EL (cell line): ENCODE measurements at regions not wholly inside any gene's neighbourhood (a gene's known extent, or its start where the extent isn't known, plus 50 kb on each side); places are given as distances from the start of the nearest gene placed in this dataset.
"Not testable (repeated sequence)": the region's sequence is repeated elsewhere in the genome, so short reads cannot be mapped to it uniquely, and the experiment has no call there.

Experiments used
- DNase-seq: peaks from one replicate; pipeline ENCODE4 v3.0.0-alpha.2; 2016

GRCh38 chr17:45651145-45651709, 132.9 kb upstream of the CRHR1 start:
- no peak for DNase-seq

DNA sequence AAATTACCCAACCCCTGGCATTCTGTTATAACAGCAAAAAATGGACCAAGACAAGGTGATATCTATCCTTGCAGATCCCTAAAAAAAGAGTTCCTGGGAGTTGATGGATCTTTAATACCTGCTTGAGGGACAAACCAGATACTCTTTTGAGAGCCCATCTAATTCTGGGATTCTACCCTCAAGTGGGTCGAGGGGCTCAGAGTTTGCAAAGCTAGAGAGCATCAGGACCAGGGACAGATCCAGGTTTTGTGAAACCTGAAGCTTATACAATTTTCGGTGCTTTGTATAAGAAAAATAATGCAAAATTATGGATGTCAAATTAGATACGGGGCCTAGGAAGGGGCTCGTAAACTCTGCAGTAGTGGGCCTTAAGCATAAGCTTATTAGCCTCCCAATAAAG, 130.5 kb upstream of the CRHR1 start:
- no peak for DNase-seq

DNA sequence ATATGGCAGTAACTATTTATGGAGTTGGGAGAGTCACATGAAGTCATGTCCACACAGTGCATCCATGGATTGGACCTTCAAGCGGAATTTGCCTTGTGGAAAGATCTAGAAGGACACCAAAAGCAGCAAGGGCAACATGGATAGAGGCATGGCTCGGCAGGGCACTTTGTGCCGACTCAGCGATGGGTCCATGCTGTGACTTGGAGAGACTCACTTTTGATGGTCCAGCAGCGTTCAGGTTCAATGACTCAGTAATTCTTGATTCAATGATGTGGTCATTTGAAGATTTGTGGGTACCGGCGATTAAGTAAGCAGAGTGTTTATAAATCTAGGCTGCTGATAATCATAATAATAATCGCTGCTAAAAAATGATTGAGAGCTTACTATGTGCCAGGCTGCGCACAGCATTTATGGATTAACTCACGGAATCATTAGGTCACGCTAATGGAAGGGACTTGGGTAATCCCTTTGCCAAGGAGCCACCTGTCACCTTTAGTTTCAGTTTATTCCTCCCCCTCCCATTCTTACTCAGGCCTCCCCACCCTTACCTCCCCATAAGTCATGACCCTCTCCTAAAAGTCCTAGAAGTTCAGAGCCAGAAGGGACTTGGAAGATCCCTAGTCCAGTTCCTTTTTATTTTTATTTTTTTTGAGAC, 127.5 kb upstream of the CRHR1 start:
- no peak for DNase-seq

DNA sequence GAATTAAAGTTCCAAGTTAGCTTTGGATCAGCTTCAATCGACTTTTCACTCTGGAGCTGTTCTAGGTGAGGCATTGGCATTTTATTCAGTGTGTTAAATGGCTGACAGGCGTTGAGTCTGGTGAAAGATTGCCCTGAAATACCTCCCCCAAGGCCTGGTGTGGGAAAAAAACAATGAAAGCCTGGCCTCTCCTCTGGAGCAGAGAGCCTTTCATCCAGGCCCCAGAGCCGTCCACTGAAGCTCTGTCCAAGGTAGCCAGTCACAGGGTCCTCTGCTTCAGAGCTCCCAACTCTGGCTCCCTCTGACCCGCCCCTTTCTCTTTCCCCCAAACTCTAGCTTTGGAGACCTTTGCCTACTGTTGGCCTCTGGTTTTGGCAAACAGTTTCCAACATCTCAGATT, 123.6 kb upstream of the CRHR1 start:
- no peak for DNase-seq

DNA sequence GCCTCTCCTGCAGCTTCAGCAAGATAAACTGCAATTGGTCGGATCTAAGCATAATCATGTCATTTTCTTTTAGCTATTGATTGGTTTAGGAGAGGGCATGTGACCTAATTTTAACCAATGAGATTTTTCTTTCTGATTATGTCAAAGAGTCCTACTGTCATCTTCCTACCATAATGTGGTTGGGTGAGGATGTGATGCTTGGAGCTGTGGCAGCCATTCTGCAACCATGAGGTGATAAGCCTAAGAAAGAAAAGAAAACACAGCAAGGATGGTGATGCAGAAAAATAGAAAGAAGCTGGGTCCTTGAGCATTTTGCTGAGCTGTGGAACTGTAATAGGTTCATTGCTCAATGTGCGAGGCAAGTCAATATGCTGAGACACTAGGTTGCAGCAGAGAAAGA, 121.7 kb upstream of the CRHR1 start:
- no peak for DNase-seq

DNA sequence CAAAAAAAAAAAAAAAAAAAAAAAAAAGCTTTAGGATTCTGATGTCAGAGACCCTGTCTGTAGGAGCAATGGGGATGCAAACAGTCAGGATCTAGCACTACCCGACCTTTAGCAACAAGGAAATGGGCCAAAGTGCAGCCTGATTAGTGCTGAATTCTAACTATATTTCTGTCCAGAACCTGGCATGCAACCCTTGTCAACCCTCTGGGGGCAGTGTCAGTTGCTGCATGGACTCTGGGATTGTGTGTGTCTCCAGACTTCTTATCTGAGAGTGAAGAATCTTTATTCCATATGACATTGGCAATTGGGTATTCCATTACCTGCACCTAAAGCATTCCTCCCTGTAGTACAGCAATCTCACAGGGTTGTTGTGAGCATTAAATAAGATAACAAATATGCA, 120.3 kb upstream of the CRHR1 start:
- DNase-seq = no peak

GRCh38 chr17:45664921-45665320, 119.2 kb upstream of the CRHR1 start:
- DNase-seq = no peak

- no peak for DNase-seq
Observed at GRCh38 chr17:45666046-45666600, 118.0 kb upstream of the CRHR1 start.

DNA sequence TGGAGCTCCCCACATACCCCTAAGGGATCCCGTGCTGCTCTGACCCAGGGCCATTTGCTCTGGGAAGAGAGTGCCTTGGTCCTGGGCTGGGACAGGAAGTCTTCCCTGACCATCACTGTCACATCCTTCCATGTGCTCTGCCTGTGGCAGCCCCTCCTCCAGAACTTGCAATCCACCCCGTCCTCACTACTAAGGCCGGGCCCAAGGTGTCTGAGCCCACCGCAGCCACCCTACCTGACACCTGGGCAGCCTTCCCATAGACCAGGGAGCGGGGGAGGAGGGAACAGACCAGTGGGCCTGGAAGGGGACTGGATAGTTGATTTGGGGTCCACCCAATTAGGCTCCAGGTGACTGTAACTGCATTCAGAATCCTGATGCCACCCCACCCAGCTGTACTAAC, 117.5 kb upstream of the CRHR1 start:
- no peak for DNase-seq

DNA sequence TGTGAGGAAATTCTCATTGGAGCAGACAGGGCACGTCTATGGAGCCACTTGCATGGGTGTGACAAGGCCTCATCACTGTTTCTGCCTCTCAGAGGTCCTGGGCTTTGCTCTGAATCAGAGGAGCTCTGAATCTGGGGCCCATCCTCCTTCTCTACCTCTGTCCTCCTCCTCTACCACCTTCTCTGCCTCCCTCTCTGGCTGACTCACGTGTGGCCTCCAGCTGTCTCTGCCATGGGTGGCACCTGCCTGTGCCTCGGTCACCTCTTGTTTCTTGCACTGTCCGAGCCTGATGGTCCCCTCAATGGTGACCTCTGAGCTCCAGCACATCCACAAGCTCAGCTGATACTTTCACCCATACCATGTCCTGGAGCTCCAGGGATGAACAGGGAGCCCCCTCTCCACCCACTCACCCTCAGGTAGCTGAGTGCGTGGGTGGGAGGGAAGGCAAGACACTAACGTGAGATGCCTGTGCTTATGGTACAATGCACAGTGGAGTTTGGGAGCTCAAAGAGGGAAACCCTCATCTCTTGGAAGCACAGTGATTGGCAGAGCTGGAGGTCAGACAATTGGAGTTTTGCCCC, 116.4 kb upstream of the CRHR1 start:
- DNase-seq = no peak

DNA sequence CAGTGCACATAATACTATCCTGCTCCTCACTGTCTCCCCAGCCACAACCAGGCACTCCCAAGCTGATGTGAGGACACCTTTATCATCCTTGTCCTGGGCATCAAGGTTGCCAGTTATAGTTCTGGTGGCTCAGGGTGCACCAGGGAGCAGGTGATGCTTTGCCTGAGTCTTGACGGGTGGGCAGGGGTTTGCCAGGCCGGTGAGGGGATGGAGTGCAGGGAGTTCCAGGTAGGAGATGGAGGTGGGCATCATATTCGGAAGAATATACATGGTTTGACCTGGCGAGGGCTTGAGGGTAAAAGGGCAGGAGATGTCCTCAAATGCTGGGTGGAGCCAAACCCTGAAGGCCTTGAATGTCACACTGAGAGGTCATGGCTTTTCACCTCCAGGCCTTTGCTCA, 115.8 kb upstream of the CRHR1 start:
- DNase-seq = no peak

- no peak for DNase-seq
Observed at GRCh38 chr17:45672301-45672700, 111.8 kb upstream of the CRHR1 start.

GRCh38 chr17:45672792-45673191, 111.3 kb upstream of the CRHR1 start:
- no peak for DNase-seq

DNA sequence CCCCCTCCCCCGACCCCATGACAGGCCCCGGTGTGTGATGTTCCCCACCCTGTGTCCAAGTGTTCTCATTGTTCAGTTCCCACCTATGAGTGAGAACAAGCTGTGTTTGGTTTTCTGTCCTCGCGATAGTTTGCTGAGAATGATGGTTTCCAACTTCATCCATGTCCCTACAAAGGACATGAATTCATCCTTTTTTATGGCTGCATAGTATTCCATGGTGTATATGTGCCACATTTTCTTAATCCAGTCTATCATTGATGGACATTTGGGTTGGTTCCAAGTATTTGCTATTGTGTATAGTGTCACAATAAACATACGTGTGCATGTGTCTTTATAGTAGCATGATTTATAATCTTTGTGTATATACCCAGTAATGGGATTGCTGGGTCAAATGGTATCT, 110.4 kb upstream of the CRHR1 start:
- DNase-seq = not testable (repeated sequence)

- DNase-seq = no peak
Observed at GRCh38 chr17:45675012-45675411, 109.1 kb upstream of the CRHR1 start.

- no peak for DNase-seq
Observed at GRCh38 chr17:45675892-45676291, 108.2 kb upstream of the CRHR1 start.

DNA sequence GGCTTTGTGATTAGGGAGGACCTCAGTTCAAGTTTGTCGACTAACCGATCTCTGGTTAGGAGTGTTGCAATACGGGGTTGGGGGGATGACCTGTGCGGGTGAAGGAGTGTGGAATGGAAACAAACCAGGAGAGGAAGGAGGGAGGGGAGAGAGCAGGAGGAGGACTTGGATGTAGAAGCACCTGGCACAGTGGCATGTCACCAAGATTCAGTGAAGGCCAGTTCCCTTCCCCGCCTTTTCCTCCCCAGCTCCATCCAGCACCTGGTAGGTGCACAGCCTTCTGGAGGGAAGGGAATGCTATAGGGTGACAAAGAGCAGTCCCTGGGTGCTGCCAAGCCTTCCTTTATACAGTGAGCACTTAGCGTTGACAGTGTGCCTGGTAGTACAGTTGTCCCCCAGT, 107.4 kb upstream of the CRHR1 start:
- no peak for DNase-seq

- DNase-seq = peak; percentile 17
Observed at GRCh38 chr17:45677770-45678169, 106.3 kb upstream of the CRHR1 start.

- no peak for DNase-seq
Observed at GRCh38 chr17:45679426-45679825, 104.7 kb upstream of the CRHR1 start.

DNA sequence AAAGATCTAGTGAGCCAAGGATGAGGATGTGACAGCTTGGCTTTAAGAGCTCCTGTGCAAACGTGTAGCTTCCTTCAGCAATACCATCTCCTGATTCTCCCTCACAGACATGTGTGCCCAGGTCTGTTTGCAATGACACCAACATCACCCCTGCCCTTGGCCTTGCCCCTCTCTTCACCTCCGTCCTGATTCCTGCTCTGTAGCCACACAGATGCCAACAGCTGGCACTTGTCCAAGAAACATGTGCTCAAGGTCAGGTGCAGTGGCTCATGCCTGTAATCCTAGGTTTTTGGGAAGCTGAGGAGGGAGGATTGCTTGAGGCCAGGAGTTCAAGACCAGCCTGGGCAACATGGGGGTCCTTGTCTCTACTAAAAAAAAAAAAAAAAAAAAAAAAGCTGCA, 103.8 kb upstream of the CRHR1 start:
- no peak for DNase-seq

- DNase-seq = no peak
Observed at GRCh38 chr17:45681706-45682105, 102.4 kb upstream of the CRHR1 start.

GRCh38 chr17:45686250-45686649, 97.9 kb upstream of the CRHR1 start:
- no peak for DNase-seq

- DNase-seq = no peak
Observed at GRCh38 chr17:45687594-45687993, 96.5 kb upstream of the CRHR1 start.

GRCh38 chr17:45688353-45688752, 95.8 kb upstream of the CRHR1 start:
- DNase-seq = no peak

DNA sequence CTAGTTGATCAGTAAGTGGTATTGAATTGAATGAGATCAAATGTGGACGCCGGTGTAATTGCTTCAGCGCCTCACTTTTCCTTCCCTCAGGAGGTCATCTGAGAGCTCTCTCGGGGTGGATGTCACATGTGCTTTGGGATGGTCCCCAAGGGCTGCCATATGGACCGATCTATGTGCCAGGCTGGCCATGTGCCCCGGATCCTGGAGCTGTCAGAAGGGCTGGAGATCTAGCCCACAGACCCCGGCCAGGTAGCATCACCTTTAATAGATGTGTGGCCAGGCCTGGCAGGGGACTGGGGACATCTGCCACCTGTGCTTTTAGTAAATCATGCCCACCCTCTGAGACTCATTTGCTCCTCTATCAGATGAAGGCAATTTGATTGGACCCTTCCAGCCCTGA, 95.3 kb upstream of the CRHR1 start:
- no peak for DNase-seq
